GM23338 (cell line): ENCODE measurements at regions not wholly inside any gene's neighbourhood (a gene's known extent, or its start where the extent isn't known, plus 50 kb on each side); places are given as distances from the start of the nearest gene placed in this dataset.

Experiments
- ATAC-seq: fragments of 200-7000 bp; cut with Tn5 transposase; 3 replicates; pipeline ENCODE4 v1.9.1; 2020
- DNase-seq: peaks from one replicate; pipeline ENCODE4 v3.0.0-alpha.2; 2015; ENCODE audit warnings: low spot score
- H2AFZ ChIP-seq: fragments of 200-600 bp; sonication (generic); 2 replicates; pipeline ENCODE4 v1.8.0; 2016; ENCODE audit warnings: antibody characterized with exemption, mild to moderate bottlenecking, moderate library complexity
- H3F3A ChIP-seq: fragments of 200-600 bp; sonication (generic); replicated peaks from 2 replicates; pipeline ENCODE4 v1.8.0; 2017; ENCODE audit warnings: antibody characterized with exemption, mixed run types, low read depth
- H3K27ac ChIP-seq: fragments of 200-600 bp; sonication (generic); 2 replicates; pipeline ENCODE4 v1.6.1; 2016; ENCODE audit warnings: low read depth
- H3K27me3 ChIP-seq: fragments of 200-600 bp; sonication (generic); 2 replicates; pipeline ENCODE4 v1.8.0; 2016; ENCODE audit warnings: mild to moderate bottlenecking, mixed run types, moderate library complexity; ENCODE audit not compliant: insufficient read depth
- H3K36me3 ChIP-seq: fragments of 200-600 bp; sonication (generic); 2 replicates; pipeline ENCODE4 v1.8.0; 2016; ENCODE audit warnings: mild to moderate bottlenecking; ENCODE audit not compliant: insufficient read depth
- H3K4me1 ChIP-seq: fragments of 200-600 bp; sonication (generic); 2 replicates; pipeline ENCODE4 v1.8.0; 2016; ENCODE audit warnings: mild to moderate bottlenecking, moderate library complexity; ENCODE audit not compliant: insufficient read depth
- H3K4me2 ChIP-seq: fragments of 200-600 bp; sonication (generic); 2 replicates; pipeline ENCODE4 v1.7.1; 2017; ENCODE audit warnings: mixed run types
- H3K4me3 ChIP-seq: fragments of 200-600 bp; sonication (generic); 2 replicates; pipeline ENCODE4 v1.6.1; 2016; ENCODE audit warnings: mixed run types
- H3K79me2 ChIP-seq: fragments of 200-600 bp; sonication (generic); replicated peaks from 2 replicates; pipeline ENCODE4 v1.8.0; 2017; ENCODE audit warnings: mild to moderate bottlenecking; ENCODE audit not compliant: insufficient read depth
- H3K9me2 ChIP-seq: fragments of 200-600 bp; sonication (generic); 2 replicates; pipeline ENCODE4 v1.8.0; 2017; ENCODE audit not compliant: insufficient read depth
- H4K20me1 ChIP-seq: fragments of 200-600 bp; sonication (generic); replicated peaks from 2 replicates; pipeline ENCODE4 v1.8.0; 2017; ENCODE audit warnings: mild to moderate bottlenecking; ENCODE audit not compliant: insufficient read depth
- H3K27ac Mint-ChIP-seq: 2 replicates; pipeline ENCODE4 v1.8.0; 2020; ENCODE audit warnings: inconsistent platforms, mild to moderate bottlenecking, moderate library complexity, mixed read lengths
- H3K27me3 Mint-ChIP-seq: 3 replicates; pipeline ENCODE4 v1.8.0; 2022; ENCODE audit warnings: low read depth, mild to moderate bottlenecking, moderate library complexity, mixed read lengths, inconsistent platforms; ENCODE audit not compliant: insufficient read depth, poor library complexity
- H3K36me3 Mint-ChIP-seq: 3 replicates; pipeline ENCODE4 v1.8.0; 2021; ENCODE audit warnings: low read depth, mild to moderate bottlenecking, inconsistent platforms, moderate library complexity, mixed read lengths
- H3K4me1 Mint-ChIP-seq: 3 replicates; pipeline ENCODE4 v1.8.0; 2020; ENCODE audit warnings: mild to moderate bottlenecking, inconsistent platforms, mixed read lengths
- H3K4me3 Mint-ChIP-seq: 3 replicates; pipeline ENCODE4 v1.8.0; 2021; ENCODE audit warnings: moderate library complexity, mild to moderate bottlenecking, inconsistent platforms, mixed read lengths
- H3K9me3 Mint-ChIP-seq: 3 replicates; pipeline ENCODE4 v1.8.0; 2020; ENCODE audit warnings: moderate library complexity, mild to moderate bottlenecking, inconsistent platforms, mixed read lengths
- CREB1 ChIP-seq: fragments of 250-450 bp; sonication (Bioruptor Pico); IDR thresholded peaks from 2 replicates; pipeline ENCODE4 v1.5.0; 2020; ENCODE audit warnings: low read depth, mild to moderate bottlenecking, moderate library complexity
- CTCF ChIP-seq, 2 experiments: fragments of 200-600 bp in 1 of 2; sonication (generic) in 1 of 2; conservative IDR thresholded peaks; 2 replicates each; pipeline versions ENCODE4 v1.5.1 to v1.6.1; 2016 to 2017; ENCODE audit warnings: antibody characterized with exemption in 2 of 2, low read depth in 2 of 2, mild to moderate bottlenecking in 2 of 2, moderate library complexity in 1 of 2
- ETS1 ChIP-seq: IDR thresholded peaks from 2 replicates; pipeline ENCODE4 v1.6.1; 2016; ENCODE audit warnings: antibody characterized with exemption
- EZH2 ChIP-seq: fragments of 200-600 bp; sonication (generic); IDR thresholded peaks from one replicate; pipeline ENCODE4 v1.8.0; 2017; ENCODE audit warnings: antibody characterized with exemption, mild to moderate bottlenecking, low read depth; ENCODE audit not compliant: unreplicated experiment
- JUNB ChIP-seq: IDR thresholded peaks from one replicate; pipeline ENCODE4 v1.6.1; 2016; ENCODE audit warnings: antibody characterized with exemption; ENCODE audit not compliant: unreplicated experiment
- REST ChIP-seq: IDR thresholded peaks from one replicate; pipeline ENCODE4 v1.6.1; 2018; ENCODE audit warnings: antibody characterized with exemption; ENCODE audit not compliant: unreplicated experiment
- STAT1 ChIP-seq: IDR thresholded peaks from one replicate; pipeline ENCODE4 v1.6.1; 2016; ENCODE audit warnings: antibody characterized with exemption; ENCODE audit not compliant: unreplicated experiment
- ZNF114 ChIP-seq: fragments of 250-450 bp; sonication (Bioruptor Pico); IDR thresholded peaks from 2 replicates; pipeline ENCODE4 v1.5.0; 2020; ENCODE audit warnings: mild to moderate bottlenecking, moderate library complexity
- ZNF331 ChIP-seq: fragments of 250-450 bp; sonication (Bioruptor Pico); IDR thresholded peaks from 2 replicates; pipeline ENCODE4 v1.5.0; 2020; ENCODE audit warnings: low read depth, mild to moderate bottlenecking, moderate library complexity

- Histone ChIP-seq H3K4me1 (peaks cover 26% of the 10 kb centered on the region), H3K36me3 (no peaks in the 10 kb centered on the region), H2AFZ (peak overlapping the region; percentile 76; the same call in 1 of the 2 replicates), H3K4me2 (peak overlapping the region; percentile 61), H3K4me3 (no peak overlapping the region), H3K27ac (peak overlapping the region; percentile 79; the same call in 1 of the 2 replicates), H3K27me3 (no peaks in the 10 kb centered on the region), H3F3A (0 out of 2 replicates have a peak, but pooled peaks cover 2% of the 10 kb centered on the region), H3K9me2 (no peaks in the 10 kb centered on the region), H3K79me2 (no peaks in the 10 kb centered on the region), H4K20me1 (no peaks in the 10 kb centered on the region)
- Mint-ChIP-seq H3K9me3 (0 out of 3 replicates have a peak, but pooled peaks cover 2% of the 10 kb centered on the region), H3K4me1 (peaks cover 29% of the 10 kb centered on the region), H3K27ac (peak overlapping the region; percentile 71; the same call in 1 of the 2 replicates), H3K36me3 (no peaks in the 10 kb centered on the region), H3K27me3 (peaks cover 19% of the 10 kb centered on the region), H3K4me3 (no peak overlapping the region)
- TF ChIP-seq STAT1: no peak
- no peak for TF ChIP-seq ZNF114 (CRISPR knock-in tag)
- TF ChIP-seq ZNF331: no peak
- TF ChIP-seq CTCF (conservative IDR thresholded peaks at IDR 0.05; ENCODE audit: low read depth in 2 of 2): no peak
- no peak for TF ChIP-seq ETS1
- TF ChIP-seq REST: no peak
- TF ChIP-seq JUNB: no peak
- TF ChIP-seq EZH2: no peak
- ATAC-seq (peak; percentile 78), DNase-seq (peak; percentile 70)
Measured at GRCh38 chr1:8239306-8240023, 78.4 kb upstream of the SLC45A1 start.

- Mint-ChIP-seq H3K4me3 (no peak overlapping the region), H3K27me3 (peaks cover 19% of the 10 kb centered on the region), H3K4me1 (peaks cover 29% of the 10 kb centered on the region), H3K36me3 (no peaks in the 10 kb centered on the region), H3K27ac (no peak overlapping the region), H3K9me3 (0 out of 3 replicates have a peak, but pooled peaks cover 2% of the 10 kb centered on the region)
- no peaks in the 10 kb centered on the region for H4K20me1 ChIP-seq
- no peaks in the 10 kb centered on the region for H3K9me2 ChIP-seq
- H3K27me3 ChIP-seq: no peaks in the 10 kb centered on the region
- peaks cover 26% of the 10 kb centered on the region for H3K4me1 ChIP-seq
- peak; percentile 58 for ATAC-seq
- H3K27ac ChIP-seq: peak overlapping the region; percentile 79; the same call in 1 of the 2 replicates
- no peak overlapping the region for H3K4me3 ChIP-seq
- H3K4me2 ChIP-seq: peak overlapping the region; percentile 61
- no peaks in the 10 kb centered on the region for H3K36me3 ChIP-seq
- H2AFZ ChIP-seq: no peak overlapping the region
- H3F3A ChIP-seq: 0 out of 2 replicates have a peak, but pooled peaks cover 2% of the 10 kb centered on the region
- no peaks in the 10 kb centered on the region for H3K79me2 ChIP-seq
- peak; percentile 42 for DNase-seq
- TF ChIP-seq ZNF331: no peak
- no peak for TF ChIP-seq CREB1
- TF ChIP-seq ETS1: no peak
- TF ChIP-seq CTCF (conservative IDR thresholded peaks at IDR 0.05; ENCODE audit: low read depth in 2 of 2): peak in 1 of 2 experiments; percentile 17; a peak in 2 of 4 replicates
- TF ChIP-seq ZNF114 (CRISPR knock-in tag): no peak
Measured at GRCh38 chr1:8239039-8239305, 78.9 kb upstream of the SLC45A1 start.
